ENCODE measurements at regions not wholly inside any gene's neighbourhood (a gene's known extent, or its start where the extent isn't known, plus 50 kb on each side); places are given as distances from the start of the nearest gene placed in this dataset.
A peak's percentile ranks its signal among the peaks of the same experiment; 100 is the strongest.

- BruUV-seq (replicated peaks), result no TSS peak
- Histone ChIP-seq H3K4me1 (ENCODE audit: control insufficient read depth, insufficient read depth, low read length) (no peaks in the 10 kb centered on the region), H3K27me3 (ENCODE audit: control insufficient read depth, insufficient read depth, low read length) (no peaks in the 10 kb centered on the region), H3K36me3 (ENCODE audit: control insufficient read depth, insufficient read depth, low read length) (no peaks in the 10 kb centered on the region), H3K27ac (ENCODE audit: low read length) (no peak overlapping the region), H3K9me3 (ENCODE audit: control insufficient read depth, insufficient read depth, low read depth, low read length) (no peaks in the 10 kb centered on the region), H3K4me3 (ENCODE audit: low read depth in 2 of 2, low read length in 2 of 2) (no peak overlapping the region)
- CTCF ChIA-PET, result no interaction called here
- POLR2A ChIA-PET, result no interaction called here
- intact Hi-C loops (cut with micrococcal nuclease; ENCODE audit: unreplicated experiment), result no loop called here
- ATAC-seq (no peak), DNase-seq (ENCODE audit: low read depth, low spot score) (no peak)
- TF ChIP-seq SIN3A (IDR thresholded peaks at IDR 0.05; ENCODE audit: borderline replicate concordance, insufficient read depth, low read depth, low read length) (no peak), REST (IDR thresholded peaks at IDR 0.05; ENCODE audit: insufficient read depth in 1 of 2, low read depth in 2 of 2, low read length in 1 of 2) (no peak), CTCF (IDR thresholded peaks at IDR 0.05) (no peak), TCF7L2 (IDR thresholded peaks at IDR 0.05; ENCODE audit: low read depth, low read length) (no peak), POLR2AphosphoS5 (IDR thresholded peaks at IDR 0.05; ENCODE audit: low read depth, low read length) (no peak)
- in situ Hi-C loops (cut with HindIII; ENCODE audit: low pct_unique_long_range_greater_than_20kb, low sequenced_read_pairs), result no loop called here
These were observed 388.6 kb upstream of the BTBD3 start for GRCh38 chr20:11529047-11529446.

- POLR2A ChIA-PET, result no interaction called here
- ATAC-seq, result no peak
- TF ChIP-seq POLR2AphosphoS5 (IDR thresholded peaks at IDR 0.05; ENCODE audit: low read depth, low read length) (no peak), REST (IDR thresholded peaks at IDR 0.05; ENCODE audit: insufficient read depth in 1 of 2, low read depth in 2 of 2, low read length in 1 of 2) (no peak), SIN3A (IDR thresholded peaks at IDR 0.05; ENCODE audit: borderline replicate concordance, insufficient read depth, low read depth, low read length) (no peak), TCF7L2 (IDR thresholded peaks at IDR 0.05; ENCODE audit: low read depth, low read length) (no peak), CTCF (IDR thresholded peaks at IDR 0.05) (no peak)
- Histone ChIP-seq H3K9me3 (ENCODE audit: control insufficient read depth, insufficient read depth, low read depth, low read length) (no peaks in the 10 kb centered on the region), H3K36me3 (ENCODE audit: control insufficient read depth, insufficient read depth, low read length) (no peaks in the 10 kb centered on the region), H3K27me3 (ENCODE audit: control insufficient read depth, insufficient read depth, low read length) (no peaks in the 10 kb centered on the region), H3K4me3 (ENCODE audit: low read depth in 2 of 2, low read length in 2 of 2) (no peak overlapping the region), H3K4me1 (ENCODE audit: control insufficient read depth, insufficient read depth, low read length) (no peaks in the 10 kb centered on the region; the same call in 1 of the 2 replicates), H3K27ac (ENCODE audit: low read length) (0 out of 2 replicates have a peak overlapping the region, but pooled peaks have one; percentile 7)
- CTCF ChIA-PET, result no interaction called here
- intact Hi-C loops (cut with micrococcal nuclease; ENCODE audit: unreplicated experiment), result no loop called here
- BruUV-seq (replicated peaks), result no TSS peak
- DNase-seq (ENCODE audit: low read depth, low spot score), result no peak
- in situ Hi-C loops (cut with HindIII; ENCODE audit: low pct_unique_long_range_greater_than_20kb, low sequenced_read_pairs), result no loop called here
These were observed 380.7 kb upstream of the BTBD3 start for GRCh38 chr20:11537032-11537431.

Data from Panc1 (cell line).